IMR-90 (cell line): ENCODE measurements at regions not wholly inside any gene's neighbourhood (a gene's known extent, or its start where the extent isn't known, plus 50 kb on each side); places are given as distances from the start of the nearest gene placed in this dataset.

Source experiments
- ATAC-seq: fragments of 200-7000 bp; cut with Tn5 transposase; 2 replicates; pipeline ENCODE4 v1.9.1; 2020; ENCODE audit warnings: low read depth, mild to moderate bottlenecking, moderate library complexity
- BruUV-seq: library from RNA; stranded (reverse); fragments of 400-500 nt; replicated peaks from 2 replicates; lab custom pipeline; 2021; lab: Mats Ljungman, UMichigan
- CTCF ChIA-PET: fragments of 300-600 bp; formaldehyde crosslinking; extraction: SDS; loops from one replicate; lab custom pipeline; 2021; ENCODE audit warnings: antibody characterized with exemption; lab: Yijun Ruan, JAX
- POLR2A ChIA-PET: fragments of 300-600 bp; sonication (Branson Sonifier 250); formaldehyde crosslinking; loops from one replicate; lab custom pipeline; 2022; ENCODE audit warnings: antibody characterized with exemption; ENCODE audit not compliant: unreplicated experiment; lab: Charles Lee
- DNase-seq: peaks from one replicate; pipeline ENCODE4 v3.0.0; 2013
- H2AFZ ChIP-seq: replicated peaks from 2 replicates; pipeline ENCODE3; 2013; ENCODE audit warnings: low read length, mild to moderate bottlenecking; ENCODE audit not compliant: poor library complexity
- H2AK5ac ChIP-seq: 2 replicates; pipeline ENCODE4 v1.6.1; 2013; ENCODE audit warnings: low read depth, low read length, inconsistent platforms
- H2AK9ac ChIP-seq: replicated peaks from 2 replicates; pipeline ENCODE3; 2013; ENCODE audit warnings: mild to moderate bottlenecking, low read depth, low read length, moderate library complexity; ENCODE audit not compliant: poor library complexity
- H2BK120ac ChIP-seq: 2 replicates; pipeline ENCODE4 v1.6.1; 2013; ENCODE audit warnings: low read depth, low read length, inconsistent platforms
- H2BK15ac ChIP-seq: 3 replicates; pipeline ENCODE4 v1.6.1; 2013; ENCODE audit warnings: low read depth, low read length, inconsistent platforms
- H2BK20ac ChIP-seq: 2 replicates; pipeline ENCODE4 v1.6.1; 2013; ENCODE audit warnings: low read depth, mild to moderate bottlenecking, inconsistent platforms, low read length, moderate library complexity
- H2BK5ac ChIP-seq: 2 replicates; pipeline ENCODE4 v1.6.1; 2013; ENCODE audit warnings: mild to moderate bottlenecking, low read depth, low read length, inconsistent platforms; ENCODE audit not compliant: poor library complexity, severe bottlenecking
- H3K14ac ChIP-seq: replicated peaks from 2 replicates; pipeline ENCODE4 v1.6.1; 2013; ENCODE audit warnings: low read depth, low read length, inconsistent platforms
- H3K18ac ChIP-seq: 2 replicates; pipeline ENCODE4 v1.6.1; 2013; ENCODE audit warnings: low read depth, low read length, control low read depth
- H3K23ac ChIP-seq: 2 replicates; pipeline ENCODE4 v1.6.1; 2013; ENCODE audit warnings: low read depth, low read length, inconsistent platforms
- H3K27ac ChIP-seq: 2 replicates; pipeline ENCODE4 v1.5.1; 2013; ENCODE audit warnings: mild to moderate bottlenecking, control low read depth, low read length; ENCODE audit not compliant: insufficient read depth
- H3K27me3 ChIP-seq: 2 replicates; pipeline ENCODE4 v1.6.1; 2013; ENCODE audit warnings: low read length; ENCODE audit not compliant: control insufficient read depth, insufficient read depth
- H3K36me3 ChIP-seq: 2 replicates; pipeline ENCODE4 v1.6.1; 2013; ENCODE audit warnings: low read length, mixed read lengths; ENCODE audit not compliant: control insufficient read depth, insufficient read depth
- H3K4ac ChIP-seq: 2 replicates; pipeline ENCODE4 v1.6.1; 2013; ENCODE audit warnings: low read depth, low read length, inconsistent platforms
- H3K4me1 ChIP-seq: 2 replicates; pipeline ENCODE4 v1.6.1; 2013; ENCODE audit warnings: low read length, mixed read lengths; ENCODE audit not compliant: control insufficient read depth, insufficient read depth
- H3K4me2 ChIP-seq: 2 replicates; pipeline ENCODE4 v1.6.1; 2013; ENCODE audit warnings: low read depth, mild to moderate bottlenecking, control low read depth, low read length, moderate library complexity
- H3K4me3 ChIP-seq: 2 replicates; pipeline ENCODE4 v1.5.1; 2013; ENCODE audit warnings: low read depth, mild to moderate bottlenecking, control low read depth, low read length, moderate library complexity; ENCODE audit not compliant: insufficient read depth
- H3K56ac ChIP-seq: 2 replicates; pipeline ENCODE4 v1.6.1; 2013; ENCODE audit warnings: low read length, inconsistent platforms; ENCODE audit not compliant: insufficient read depth; ENCODE audit errors: extremely low read depth
- H3K79me1 ChIP-seq, 2 experiments: 2 replicates each; pipeline ENCODE4 v1.6.1; 2013; ENCODE audit warnings: low read length in 2 of 2, inconsistent platforms in 1 of 2, low read depth in 1 of 2
- H3K9ac ChIP-seq: 2 replicates; pipeline ENCODE4 v1.6.1; 2013; ENCODE audit warnings: low read depth, low read length, control low read depth
- H3K9me1 ChIP-seq: 2 replicates; pipeline ENCODE4 v1.6.1; 2013; ENCODE audit warnings: low read length, inconsistent platforms; ENCODE audit not compliant: insufficient read depth
- H3K9me3 ChIP-seq: 2 replicates; pipeline ENCODE4 v1.6.1; 2013; ENCODE audit warnings: low read length; ENCODE audit not compliant: control insufficient read depth, insufficient read depth
- H4K20me1 ChIP-seq: 2 replicates; pipeline ENCODE4 v1.6.1; 2013; ENCODE audit warnings: low read length, inconsistent platforms; ENCODE audit not compliant: insufficient read depth
- H4K5ac ChIP-seq: 2 replicates; pipeline ENCODE4 v1.6.1; 2013; ENCODE audit warnings: mild to moderate bottlenecking, low read depth, low read length, control low read depth
- H4K8ac ChIP-seq, 2 experiments: 2 replicates each; pipeline ENCODE4 v1.6.1; 2013; ENCODE audit warnings: low read depth in 2 of 2, low read length in 2 of 2, control low read depth in 1 of 2, inconsistent platforms in 1 of 2
- H4K91ac ChIP-seq: 2 replicates; pipeline ENCODE4 v1.6.1; 2013; ENCODE audit warnings: low read depth, low read length, inconsistent platforms; ENCODE audit not compliant: insufficient read depth
- BHLHE40 ChIP-seq: fragments of 150-350 bp; IDR thresholded peaks from 2 replicates; pipeline ENCODE4 v1.6.1; 2016; ENCODE audit warnings: mild to moderate bottlenecking, low read depth, low read length
- CEBPB ChIP-seq: IDR thresholded peaks from 2 replicates; pipeline ENCODE4 v1.6.1; 2012; ENCODE audit warnings: low read depth, low read length, improper control_type of control experiment
- CHD1 ChIP-seq: IDR thresholded peaks from 2 replicates; pipeline ENCODE4 v1.6.1; 2012; ENCODE audit warnings: low read depth, low read length, improper control_type of control experiment
- CTCF ChIP-seq: conservative IDR thresholded peaks from 2 replicates; pipeline ENCODE4 v1.5.1; 2012; ENCODE audit warnings: mild to moderate bottlenecking, low read depth, low read length, improper control_type of control experiment
- MAFK ChIP-seq: IDR thresholded peaks from 2 replicates; pipeline ENCODE4 v1.6.1; 2012; ENCODE audit warnings: low read depth, low read length, improper control_type of control experiment
- RAD21 ChIP-seq: IDR thresholded peaks from 2 replicates; pipeline ENCODE4 v1.6.1; 2012; ENCODE audit warnings: low read length, improper control_type of control experiment
- RFX5 ChIP-seq: IDR thresholded peaks from 2 replicates; pipeline ENCODE4 v1.8.0; 2012; ENCODE audit warnings: low read depth, mild to moderate bottlenecking, low read length, moderate library complexity
- SMC3 ChIP-seq: fragments of 150-350 bp; IDR thresholded peaks from 2 replicates; pipeline ENCODE4 v1.6.1; 2016; ENCODE audit warnings: low read depth, mild to moderate bottlenecking, antibody characterized with exemption, low read length, moderate library complexity
- WGBS, 2 experiments: methylation state at CpG; one replicate each; pipeline versions ENCODE4 v1.1.5 to v1.1.7; 2013; ENCODE audit warnings: missing lambda C conversion rate in 2 of 2; ENCODE audit not compliant: insufficient read length in 1 of 2; ENCODE audit errors: extremely low coverage in 2 of 2; 5-methylcytosine and 5-hydroxymethylcytosine counted together
- dilution Hi-C: fragments of 300-500 bp; cut with HindIII; formaldehyde crosslinking; loops from one replicate; pipeline ENCODE4 v1.14.3; 2018; ENCODE audit warnings: low sequenced_read_pairs; ENCODE audit not compliant: unreplicated experiment
- in situ Hi-C: fragments of 300-500 bp; cut with MboI; formaldehyde crosslinking; loops from 3 replicates; pipeline ENCODE4 v1.14.3; 2019; ENCODE audit warnings: low sequenced_read_pairs, inconsistent platforms, mixed read lengths
- intact Hi-C: fragments of 100-400 bp; cut with micrococcal nuclease; formaldehyde crosslinking; loops from 2 replicates; pipeline ENCODE4 v1.10.0; 2022

DNA sequence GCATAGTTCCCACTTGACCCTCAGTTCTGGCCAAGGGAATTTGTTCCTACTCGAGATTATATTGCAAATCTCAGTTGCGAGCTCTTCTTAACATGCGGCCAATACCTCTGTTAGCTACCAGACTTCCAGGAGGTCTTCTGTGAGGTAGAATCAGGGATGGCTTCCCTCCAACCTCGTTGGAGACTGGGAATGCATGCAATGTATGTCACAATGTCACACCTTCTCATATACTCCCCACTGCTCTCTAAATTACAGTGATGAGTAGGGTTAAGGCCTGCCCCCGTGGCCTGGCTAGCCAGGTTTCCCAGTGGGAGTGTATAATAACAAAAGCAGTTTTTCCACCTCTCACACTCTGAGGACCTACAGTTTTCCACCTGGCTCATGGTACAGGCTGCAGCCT, 1962.5 kb downstream of the ARAP2 start:
- ATAC-seq (no peak), DNase-seq (no peak)
- no TSS peak for BruUV-seq
- Histone ChIP-seq H2BK120ac (no peak overlapping the region), H3K4ac (no peak overlapping the region), H3K9ac (no peak overlapping the region), H2BK5ac (no peak overlapping the region), H3K36me3 (no peaks in the 10 kb centered on the region), H3K79me1 (no peaks in the 10 kb centered on the region), H3K23ac (no peak overlapping the region), H3K4me3 (no peak overlapping the region), H3K27ac (no peak overlapping the region), H2BK15ac (no peak overlapping the region), H4K5ac (no peak overlapping the region), H3K14ac (no peak overlapping the region), H2AK9ac (no peak overlapping the region), H4K20me1 (no peaks in the 10 kb centered on the region), H3K18ac (no peak overlapping the region), H2AK5ac (no peak overlapping the region), H4K91ac (no peak overlapping the region), H3K56ac (no peak overlapping the region), H2AFZ (no peak overlapping the region), H2BK20ac (no peak overlapping the region), H3K9me3 (no peaks in the 10 kb centered on the region), H3K4me1 (no peaks in the 10 kb centered on the region), H3K9me1 (no peaks in the 10 kb centered on the region), H3K4me2 (no peak overlapping the region), H3K27me3 (no peaks in the 10 kb centered on the region), H4K8ac (no peak overlapping the region)
- POLR2A ChIA-PET: no interaction called here
- CTCF ChIA-PET: no interaction called here
- intact Hi-C loops (no loop called here), dilution Hi-C loops (no loop called here), in situ Hi-C loops (no loop called here)
- TF ChIP-seq CHD1: no peak
- TF ChIP-seq RFX5: no peak
- TF ChIP-seq MAFK: no peak
- TF ChIP-seq BHLHE40: no peak
- no peak for TF ChIP-seq CTCF
- TF ChIP-seq SMC3: no peak
- TF ChIP-seq RAD21: no peak
- TF ChIP-seq CEBPB: no peak
- no CpG with 5 or more reads among the region's 5 CpGs for WGBS, 2 experiments
